ENCODE measurements at regions not wholly inside any gene's neighbourhood (a gene's known extent, or its start where the extent isn't known, plus 50 kb on each side); places are given as distances from the start of the nearest gene placed in this dataset.

DNA sequence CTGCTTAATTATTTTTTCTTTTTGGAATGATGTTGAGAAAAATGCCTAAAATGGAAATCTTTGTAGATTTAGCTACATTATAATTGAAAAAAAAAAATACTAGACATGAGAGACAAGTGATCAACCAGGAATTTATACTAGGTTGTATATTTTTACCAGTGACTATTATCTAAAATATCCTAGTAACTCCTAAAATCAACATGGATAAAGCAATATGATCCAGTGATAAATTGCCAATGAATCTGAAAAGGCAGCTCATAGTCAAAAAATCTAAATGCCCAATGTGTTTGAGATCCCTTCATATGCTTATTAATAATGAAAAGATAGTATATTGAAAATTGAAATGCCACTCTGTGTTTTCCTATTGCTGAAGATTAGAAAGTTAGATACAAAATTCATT lies 778.2 kb downstream of the MTRR start:
- TF ChIP-seq CTCF (IDR thresholded peaks at IDR 0.05; ENCODE audit: control insufficient read depth, insufficient read depth, low read depth, low read length, missing control alignments), result no peak
- no peak for DNase-seq (ENCODE audit: low read depth)
- H3K4me3 ChIP-seq (ENCODE audit: control insufficient read depth, low read depth, low read length), result no peak overlapping the region

DNA sequence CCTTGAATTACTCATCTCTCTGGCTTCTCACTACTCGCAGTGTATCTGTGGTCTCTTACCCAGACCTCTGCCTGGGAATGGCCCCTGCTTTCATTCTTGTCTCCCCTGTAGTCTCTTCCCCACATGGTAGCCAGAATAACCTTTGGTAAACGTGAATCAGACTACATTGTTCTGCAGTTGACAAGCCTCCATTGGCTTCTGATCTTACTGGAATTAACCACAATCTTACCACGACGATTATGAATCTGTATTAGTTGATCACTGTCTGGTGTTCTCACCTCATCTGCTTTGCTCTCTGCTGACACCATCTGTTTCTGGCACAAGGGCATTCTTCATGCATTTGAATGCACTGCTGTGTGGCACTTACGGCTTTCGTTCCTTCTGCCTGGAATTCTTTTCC lies 781.2 kb downstream of the MTRR start:
- no peak overlapping the region for H3K4me3 ChIP-seq (ENCODE audit: control insufficient read depth, low read depth, low read length)
- DNase-seq (ENCODE audit: low read depth), result peak; percentile 3
- TF ChIP-seq CTCF (IDR thresholded peaks at IDR 0.05; ENCODE audit: control insufficient read depth, insufficient read depth, low read depth, low read length, missing control alignments), result peak; percentile 7

DNA sequence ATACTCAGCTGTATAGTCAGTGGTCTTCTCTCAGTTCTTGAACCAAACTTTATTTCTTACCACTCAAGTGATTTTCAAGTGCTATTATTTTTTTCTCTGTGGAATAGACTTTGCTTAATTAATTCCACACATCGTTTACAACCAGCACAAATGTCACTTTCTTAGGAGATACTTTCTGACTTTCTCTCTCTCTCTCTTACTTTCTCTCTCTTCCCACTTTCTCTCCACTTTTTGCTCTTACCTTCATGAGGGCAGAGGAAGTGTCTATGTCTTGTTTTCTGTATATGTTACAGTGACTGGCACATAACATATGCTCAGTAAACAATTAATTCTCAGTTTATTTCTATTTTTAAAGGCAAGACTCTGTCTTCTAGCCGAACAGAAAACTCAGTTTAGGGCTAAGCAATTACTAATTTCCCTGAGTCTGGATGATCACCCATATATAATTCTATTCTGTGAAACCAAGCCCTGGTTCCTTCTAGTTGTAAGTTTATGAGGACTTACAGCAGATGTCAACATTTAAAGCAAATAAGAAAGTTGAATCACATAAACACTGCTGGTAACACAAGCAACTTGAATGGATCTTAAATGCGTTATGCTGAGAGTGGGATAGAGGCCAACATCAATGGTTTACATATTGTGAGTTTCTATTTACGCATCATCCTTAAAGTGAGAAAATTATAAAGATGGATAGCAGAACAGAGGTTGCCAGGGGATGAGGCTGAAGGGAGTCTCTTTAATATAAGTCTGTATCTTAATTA lies 791.4 kb downstream of the MTRR start:
- TF ChIP-seq CTCF (IDR thresholded peaks at IDR 0.05; ENCODE audit: control insufficient read depth, insufficient read depth, low read depth, low read length, missing control alignments), result no peak
- no peak for DNase-seq (ENCODE audit: low read depth)
- no peak overlapping the region for H3K4me3 ChIP-seq (ENCODE audit: control insufficient read depth, low read depth, low read length)

GRCh38 chr5:8663374-8663773 lies 794.4 kb downstream of the MTRR start:
- H3K4me3 ChIP-seq (ENCODE audit: control insufficient read depth, low read depth, low read length), result no peak overlapping the region
- no peak for TF ChIP-seq CTCF (IDR thresholded peaks at IDR 0.05; ENCODE audit: control insufficient read depth, insufficient read depth, low read depth, low read length, missing control alignments)

GRCh38 chr5:8675182-8675581 lies 806.2 kb downstream of the MTRR start:
- no peak overlapping the region for H3K4me3 ChIP-seq (ENCODE audit: control insufficient read depth, low read depth, low read length)
- DNase-seq (ENCODE audit: low read depth), result no peak
- no peak for TF ChIP-seq CTCF (IDR thresholded peaks at IDR 0.05; ENCODE audit: control insufficient read depth, insufficient read depth, low read depth, low read length, missing control alignments)

More at GRCh38 chr5:8663374-8663773, 794.4 kb downstream of the MTRR start:
- DNase-seq (ENCODE audit: low read depth), result no peak

GRCh38 chr5:8676695-8677094 lies 807.7 kb downstream of the MTRR start:
- no peak for TF ChIP-seq CTCF (IDR thresholded peaks at IDR 0.05; ENCODE audit: control insufficient read depth, insufficient read depth, low read depth, low read length, missing control alignments)
- no peak for DNase-seq (ENCODE audit: low read depth)

More at GRCh38 chr5:8676695-8677094, 807.7 kb downstream of the MTRR start:
- no peak overlapping the region for H3K4me3 ChIP-seq (ENCODE audit: control insufficient read depth, low read depth, low read length)
